SK-N-SH (cell line): ENCODE measurements at regions not wholly inside any gene's neighbourhood (a gene's known extent, or its start where the extent isn't known, plus 50 kb on each side); places are given as distances from the start of the nearest gene placed in this dataset.

Experiments used
- CTCF ChIA-PET: fragments of 300-600, 350-600 bp; formaldehyde crosslinking; extraction: SDS; loops from one replicate; lab custom pipeline; 2021; lab: Yijun Ruan, JAX
- POLR2A ChIA-PET: fragments of 350-600 bp; sonication (Branson Sonifier 250); formaldehyde crosslinking; extraction: SDS; loops from one replicate; lab custom pipeline; 2020; ENCODE audit warnings: antibody characterized with exemption, inconsistent platforms; lab: Yijun Ruan, JAX
- DNase-seq: peaks from one replicate; pipeline ENCODE4 v3.0.0; 2012
- H2AFZ ChIP-seq: fragments of 200-600 bp; sonication (generic); 2 replicates; pipeline ENCODE4 v1.8.1; 2016; ENCODE audit warnings: antibody characterized with exemption, mild to moderate bottlenecking, low read depth
- H3F3A ChIP-seq: fragments of 200-600 bp; sonication (generic); replicated peaks from 2 replicates; pipeline ENCODE3; 2016; ENCODE audit warnings: antibody characterized with exemption, mild to moderate bottlenecking; ENCODE audit not compliant: insufficient read depth
- H3K27ac ChIP-seq, 2 experiments: fragments of 200-500 bp in 1 of 2; fragments of 200-600 bp in 1 of 2; sonication (Bioruptor generic) in 1 of 2; sonication (generic), shearing (Covaris generic) in 1 of 2; 2 replicates each; pipeline versions ENCODE4 v1.5.1 to v1.6.1; 2014 to 2016; ENCODE audit warnings: low read depth in 2 of 2, inconsistent platforms in 1 of 2, low read length in 1 of 2, mild to moderate bottlenecking in 1 of 2, mixed read lengths in 1 of 2
- H3K27me3 ChIP-seq: fragments of 200-600 bp; sonication (generic), shearing (Covaris generic); 2 replicates; pipeline ENCODE4 v1.6.1; 2016; ENCODE audit warnings: mixed run types; ENCODE audit not compliant: insufficient read depth
- H3K36me3 ChIP-seq, 2 experiments: fragments of 200-500 bp in 1 of 2; fragments of 200-600 bp in 1 of 2; sonication (Bioruptor generic) in 1 of 2; sonication (generic) in 1 of 2; replicated peaks in 1 of 2; 2 replicates each; pipeline versions ENCODE3 to v1.5.1; 2014 to 2016; ENCODE audit warnings: low read length in 1 of 2, mild to moderate bottlenecking in 1 of 2; ENCODE audit not compliant: insufficient read depth in 2 of 2, control insufficient read depth in 1 of 2
- H3K4me1 ChIP-seq, 2 experiments: fragments of 200-500 bp in 1 of 2; fragments of 200-600 bp in 1 of 2; sonication (Bioruptor generic) in 1 of 2; sonication (generic), shearing (Covaris generic) in 1 of 2; 2 replicates each; pipeline versions ENCODE4 v1.5.1 to v1.6.1; 2014 to 2016; ENCODE audit warnings: low read depth in 1 of 2, low read length in 1 of 2, mixed run types in 1 of 2; ENCODE audit not compliant: insufficient read depth in 2 of 2, control insufficient read depth in 1 of 2
- H3K4me2 ChIP-seq: fragments of 200-600 bp; sonication (generic), shearing (Covaris generic); 2 replicates; pipeline ENCODE4 v1.6.1; 2017; ENCODE audit warnings: mixed run types
- H3K4me3 ChIP-seq, 2 experiments: fragments of 200-500 bp in 1 of 2; fragments of 200-600 bp in 1 of 2; sonication (Bioruptor generic) in 1 of 2; sonication (generic), shearing (Covaris generic) in 1 of 2; 2 replicates each; pipeline versions ENCODE4 v1.5.1 to v1.8.1; 2014 to 2016; ENCODE audit warnings: low read depth in 2 of 2, inconsistent platforms in 1 of 2, low read length in 1 of 2, mild to moderate bottlenecking in 1 of 2, mixed read lengths in 1 of 2, moderate library complexity in 1 of 2
- H3K79me2 ChIP-seq: fragments of 200-600 bp; sonication (generic); 2 replicates; pipeline ENCODE4 v1.8.1; 2017; ENCODE audit warnings: mild to moderate bottlenecking; ENCODE audit not compliant: insufficient read depth
- H3K9ac ChIP-seq: fragments of 200-600 bp; sonication (generic); 2 replicates; pipeline ENCODE4 v1.6.1; 2017; ENCODE audit warnings: mixed run types
- H3K9me2 ChIP-seq: fragments of 200-600 bp; sonication (generic); 2 replicates; pipeline ENCODE4 v1.6.1; 2017; ENCODE audit warnings: mixed run types
- H3K9me3 ChIP-seq: fragments of 200-600 bp; sonication (generic); 2 replicates; pipeline ENCODE4 v1.6.1; 2017; ENCODE audit warnings: mixed run types, mild to moderate bottlenecking, moderate library complexity
- H4K20me1 ChIP-seq: fragments of 200-600 bp; sonication (generic); 2 replicates; pipeline ENCODE4 v1.6.1; 2017; ENCODE audit warnings: mild to moderate bottlenecking, mixed run types; ENCODE audit not compliant: insufficient read depth
- CTCF ChIP-seq: fragments of 200-600 bp; sonication (generic); IDR thresholded peaks from 2 replicates; pipeline ENCODE4 v1.6.1; 2017; ENCODE audit warnings: antibody characterized with exemption, mild to moderate bottlenecking, moderate library complexity
- ELF1 ChIP-seq: IDR thresholded peaks from 2 replicates; pipeline ENCODE4 v1.4.0; 2012
- EP300 ChIP-seq, 2 experiments: IDR thresholded peaks; 2 replicates each; pipeline versions ENCODE4 v1.4.0 to v1.6.1; 2012; ENCODE audit warnings: borderline replicate concordance in 1 of 2, low read depth in 1 of 2, low read length in 1 of 2
- FOSL2 ChIP-seq: IDR thresholded peaks from 2 replicates; pipeline ENCODE4 v1.4.0; 2012; ENCODE audit warnings: low read depth, mild to moderate bottlenecking, moderate library complexity, borderline replicate concordance
- FOXM1 ChIP-seq: IDR thresholded peaks from 2 replicates; pipeline ENCODE4 v1.4.0; 2012; ENCODE audit warnings: low read depth, mild to moderate bottlenecking
- GABPA ChIP-seq: IDR thresholded peaks from 2 replicates; pipeline ENCODE4 v1.4.0; 2012; ENCODE audit warnings: low read depth, mild to moderate bottlenecking
- GATA2 ChIP-seq: sonication (generic); formaldehyde crosslinking; IDR thresholded peaks from 2 replicates; pipeline ENCODE4 v1.5.0; 2020; ENCODE audit warnings: mild to moderate bottlenecking, missing genetic modification reagents
- MAX ChIP-seq: IDR thresholded peaks from 2 replicates; pipeline ENCODE4 v1.4.0; 2012; ENCODE audit warnings: low read depth
- MEF2A ChIP-seq: IDR thresholded peaks from 2 replicates; pipeline ENCODE4 v1.4.0; 2012; ENCODE audit warnings: low read depth, borderline replicate concordance
- POLR2AphosphoS5 ChIP-seq: IDR thresholded peaks from 2 replicates; pipeline ENCODE4 v1.6.1; 2012; ENCODE audit warnings: low read depth, low read length
- RCOR1 ChIP-seq: fragments of 150-350 bp; IDR thresholded peaks from 2 replicates; pipeline ENCODE4 v1.6.1; 2017; ENCODE audit warnings: antibody characterized with exemption, low read length
- RXRA ChIP-seq: IDR thresholded peaks from 2 replicates; pipeline ENCODE4 v1.4.0; 2012; ENCODE audit warnings: low read depth, mild to moderate bottlenecking, borderline replicate concordance
- SMC3 ChIP-seq: IDR thresholded peaks from 2 replicates; pipeline ENCODE4 v1.6.1; 2012; ENCODE audit warnings: low read depth, low read length, improper control_type of control experiment
- TAF1 ChIP-seq: IDR thresholded peaks from 2 replicates; pipeline ENCODE4 v1.6.1; 2012; ENCODE audit warnings: low read depth, mild to moderate bottlenecking, low read length, moderate library complexity, borderline replicate concordance
- TEAD4 ChIP-seq: IDR thresholded peaks from 2 replicates; pipeline ENCODE4 v1.4.0; 2012; ENCODE audit warnings: mild to moderate bottlenecking, borderline replicate concordance; ENCODE audit not compliant: insufficient read depth
- USF1 ChIP-seq: IDR thresholded peaks from 2 replicates; pipeline ENCODE4 v1.4.0; 2012; ENCODE audit warnings: low read depth, borderline replicate concordance
- USF2 ChIP-seq: fragments of 150-350 bp; IDR thresholded peaks from 2 replicates; pipeline ENCODE4 v1.6.1; 2017; ENCODE audit warnings: antibody characterized with exemption, low read length, low read depth, borderline replicate concordance
- ZBTB33 ChIP-seq: IDR thresholded peaks from 2 replicates; pipeline ENCODE4 v1.4.0; 2012; ENCODE audit warnings: low read depth, borderline replicate concordance
- WGBS: methylation state at CpG from one replicate; pipeline ENCODE4 v1.1.6; 2017; ENCODE audit warnings: low lambda C conversion rate; 5-methylcytosine and 5-hydroxymethylcytosine counted together

GRCh38 chr12:91763654-91764370 lies 381.8 kb downstream of the BTG1 start (continued):
- no peak for TF ChIP-seq ZBTB33
- TF ChIP-seq EP300 (IDR thresholded peaks at IDR 0.05; ENCODE audit: borderline replicate concordance in 1 of 2, low read depth in 1 of 2, low read length in 1 of 2) = no peak
- no peak for TF ChIP-seq POLR2AphosphoS5
- TF ChIP-seq GATA2 = no peak
- TF ChIP-seq GABPA = no peak
- no peak for TF ChIP-seq FOSL2
- TF ChIP-seq, all 33 proteins: peak for 0

- CTCF ChIA-PET = interaction anchor here (0.7 to 1.6 kb wide), 2 partner anchors 9 to 371 kb away, joined by 3 to 4 read pairs; no protein-coding TSS in a partner anchor
- H3K9ac ChIP-seq = no peak overlapping the region
- TF ChIP-seq TEAD4 = no peak
- TF ChIP-seq RXRA = no peak
- no peak for TF ChIP-seq MAX
- TF ChIP-seq MEF2A = no peak
- TF ChIP-seq USF1 = no peak
- TF ChIP-seq FOXM1 = no peak
- no peak for TF ChIP-seq RCOR1
- TF ChIP-seq FOSL2 = no peak
- no peak for TF ChIP-seq ZBTB33
- no peak for TF ChIP-seq CTCF
- no peak for TF ChIP-seq ELF1
- TF ChIP-seq USF2 = no peak
- TF ChIP-seq EP300 (IDR thresholded peaks at IDR 0.05; ENCODE audit: borderline replicate concordance in 1 of 2, low read depth in 1 of 2, low read length in 1 of 2) = no peak
- no peak for TF ChIP-seq GABPA
- TF ChIP-seq TAF1 = no peak
- no peak for TF ChIP-seq SMC3
Observed at GRCh38 chr12:91753649-91754048, 392.0 kb downstream of the BTG1 start.

More at GRCh38 chr12:91753649-91754048, 392.0 kb downstream of the BTG1 start:
- 0 out of 2 replicates have a peak, but pooled peaks cover 8% of the 10 kb centered on the region for H3K9me3 ChIP-seq
- no peaks in the 10 kb centered on the region for H3F3A ChIP-seq
- no peaks in the 10 kb centered on the region for H3K4me1 ChIP-seq
- no peaks in the 10 kb centered on the region for H3K9me2 ChIP-seq
- no peaks in the 10 kb centered on the region for H3K27me3 ChIP-seq
- no peaks in the 10 kb centered on the region for H3K36me3 ChIP-seq
- H3K4me2 ChIP-seq = no peak overlapping the region
- POLR2A ChIA-PET = no interaction called here
- 70% methylated on average over 3 of the region's 3 CpGs for WGBS
- H2AFZ ChIP-seq = no peak overlapping the region
- no peak overlapping the region for H3K4me3 ChIP-seq
- no peak for DNase-seq
- H3K27ac ChIP-seq = no peak overlapping the region
- H3K79me2 ChIP-seq = no peaks in the 10 kb centered on the region
- no peaks in the 10 kb centered on the region for H4K20me1 ChIP-seq
